GM13977 (cell line): ENCODE measurements at regions not wholly inside any gene's neighbourhood (a gene's known extent, or its start where the extent isn't known, plus 50 kb on each side); places are given as distances from the start of the nearest gene placed in this dataset.

ENCODE experiments used
- DNase-seq: peaks from one replicate; pipeline ENCODE4 v3.0.0; 2012; ENCODE audit warnings: low spot score
- CTCF ChIP-seq: IDR thresholded peaks from 2 replicates; pipeline ENCODE4 v1.5.1; 2012; ENCODE audit warnings: mild to moderate bottlenecking, control low read depth; ENCODE audit not compliant: insufficient read depth; ENCODE audit errors: extremely low read depth, missing control alignments
- in situ Hi-C: fragments of 300-500 bp; cut with MboI; formaldehyde crosslinking; loops from one replicate; pipeline ENCODE4 v1.12.0; 2022; ENCODE audit warnings: low sequenced_read_pairs, low pct_unique_long_range_greater_than_20kb, mixed read lengths, inconsistent platforms; ENCODE audit not compliant: unreplicated experiment

GRCh38 chr13:30816736-30817135 is 81.4 kb downstream of the ALOX5AP start:
- TF ChIP-seq CTCF: no peak
- no peak for DNase-seq
- in situ Hi-C loops: loop anchor here (25.0 kb wide), 1 partner anchor 679 kb away; no protein-coding TSS in a partner anchor

GRCh38 chr13:30818323-30818960 is 83.1 kb downstream of the ALOX5AP start:
- no peak for DNase-seq
- no peak for TF ChIP-seq CTCF
- in situ Hi-C loops: loop anchor here (25.0 kb wide), 1 partner anchor 681 kb away; no protein-coding TSS in a partner anchor

- no peak for DNase-seq
- no peak for TF ChIP-seq CTCF
- in situ Hi-C loops: loop anchor here (25.0 kb wide), 1 partner anchor 682 kb away; no protein-coding TSS in a partner anchor
Observed at GRCh38 chr13:30819136-30819888, 84.0 kb downstream of the ALOX5AP start.

GRCh38 chr13:30821421-30821820 is 84.7 kb upstream of the MEDAG start:
- in situ Hi-C loops: loop anchor here (25.0 kb wide), 1 partner anchor 684 kb away; no protein-coding TSS in a partner anchor
- no peak for TF ChIP-seq CTCF
- DNase-seq: no peak

GRCh38 chr13:30824651-30825050 is 81.4 kb upstream of the MEDAG start:
- in situ Hi-C loops: loop anchor here (25.0 kb wide), 1 partner anchor 687 kb away; no protein-coding TSS in a partner anchor
- no peak for TF ChIP-seq CTCF
- no peak for DNase-seq

GRCh38 chr13:30826911-30827577 is 79.0 kb upstream of the MEDAG start:
- no peak for DNase-seq
- in situ Hi-C loops: no loop called here
- no peak for TF ChIP-seq CTCF
